A673 (cell line): ENCODE measurements at regions not wholly inside any gene's neighbourhood (a gene's known extent, or its start where the extent isn't known, plus 50 kb on each side); places are given as distances from the start of the nearest gene placed in this dataset.

ENCODE experiments used
- BruUV-seq: library from RNA; stranded (reverse); fragments of 400-500 nt; replicated peaks from 2 replicates; lab custom pipeline; 2021; lab: Mats Ljungman, UMichigan
- CTCF ChIA-PET: fragments of 300-600 bp; sonication (Branson Sonifier 250); formaldehyde crosslinking; loops from one replicate; lab custom pipeline; 2022; ENCODE audit warnings: antibody characterized with exemption; lab: Charles Lee
- POLR2A ChIA-PET: fragments of 300-600 bp; sonication (Branson Sonifier 250); formaldehyde crosslinking; loops from one replicate; lab custom pipeline; 2022; ENCODE audit warnings: antibody characterized with exemption; ENCODE audit not compliant: low non-redundant PET; lab: Charles Lee
- DNase-seq: peaks from one replicate; pipeline ENCODE4 v3.0.0-alpha.2; 2015; ENCODE audit warnings: low spot score
- H3K27ac ChIP-seq: fragments of 200-600 bp; sonication (generic); 2 replicates; pipeline ENCODE4 v1.5.1; 2016; ENCODE audit warnings: mixed run types, low read depth, mild to moderate bottlenecking, mixed read lengths, antibody characterized with exemption, low read length; ENCODE audit not compliant: poor library complexity, severe bottlenecking
- H3K27me3 ChIP-seq: fragments of 200-600 bp; sonication (generic); replicated peaks from 2 replicates; pipeline ENCODE4 v1.6.1; 2017; ENCODE audit warnings: mixed run types, low read depth, mild to moderate bottlenecking, mixed read lengths, antibody characterized with exemption, low read length; ENCODE audit not compliant: insufficient read depth, poor library complexity
- H3K36me3 ChIP-seq: fragments of 200-600 bp; sonication (generic); 2 replicates; pipeline ENCODE4 v1.6.1; 2016; ENCODE audit warnings: mixed run types, mild to moderate bottlenecking, mixed read lengths, antibody characterized with exemption, low read length; ENCODE audit not compliant: insufficient read depth, poor library complexity, severe bottlenecking
- H3K4me1 ChIP-seq: fragments of 200-600 bp; sonication (generic); 2 replicates; pipeline ENCODE4 v1.6.1; 2017; ENCODE audit warnings: mixed run types, mild to moderate bottlenecking, mixed read lengths, antibody characterized with exemption, low read length; ENCODE audit not compliant: insufficient read depth, poor library complexity, severe bottlenecking
- H3K4me3 ChIP-seq: fragments of 200-600 bp; sonication (generic); 2 replicates; pipeline ENCODE4 v1.5.1; 2016; ENCODE audit warnings: low read depth, mixed run types, mild to moderate bottlenecking, mixed read lengths, low read length; ENCODE audit not compliant: poor library complexity, severe bottlenecking
- H3K9me3 ChIP-seq: fragments of 200-600 bp; sonication (generic); 2 replicates; pipeline ENCODE4 v1.6.1; 2016; ENCODE audit warnings: mixed run types, low read depth, mild to moderate bottlenecking, mixed read lengths, antibody characterized with exemption, low read length; ENCODE audit not compliant: poor library complexity, severe bottlenecking
- CTCF ChIP-seq: fragments of 300-800, 200-600 bp; sonication (generic); conservative IDR thresholded peaks from 2 replicates; pipeline ENCODE4 v1.5.1; 2017; ENCODE audit warnings: low read depth, mild to moderate bottlenecking, antibody characterized with exemption, low read length, moderate library complexity, mixed read lengths
- EZH2 ChIP-seq: fragments of 200-600 bp; sonication (generic); IDR thresholded peaks from 2 replicates; pipeline ENCODE4 v1.6.1; 2017; ENCODE audit warnings: borderline replicate concordance, low read depth, mild to moderate bottlenecking, mixed read lengths, antibody characterized with exemption, low read length; ENCODE audit not compliant: poor library complexity, severe bottlenecking
- intact Hi-C: fragments of 100-400 bp; cut with micrococcal nuclease; formaldehyde crosslinking; loops from one replicate; pipeline ENCODE4 v1.10.0; 2022; ENCODE audit not compliant: unreplicated experiment

- no peak for TF ChIP-seq EZH2
- TF ChIP-seq CTCF: no peak
- no TSS peak for BruUV-seq
- no peaks in the 10 kb centered on the region for H3K4me1 ChIP-seq
- no peak overlapping the region for H3K27ac ChIP-seq
- H3K27me3 ChIP-seq: peaks cover 41% of the 10 kb centered on the region
- no peak for DNase-seq
- no peaks in the 10 kb centered on the region for H3K9me3 ChIP-seq
- POLR2A ChIA-PET: no interaction called here
- CTCF ChIA-PET: no interaction called here
- intact Hi-C loops: no loop called here
- no peaks in the 10 kb centered on the region for H3K36me3 ChIP-seq
- no peak overlapping the region for H3K4me3 ChIP-seq
These were observed 883.3 kb downstream of the TRIML1 start for GRCh38 chr4:189022440-189023035.

DNA sequence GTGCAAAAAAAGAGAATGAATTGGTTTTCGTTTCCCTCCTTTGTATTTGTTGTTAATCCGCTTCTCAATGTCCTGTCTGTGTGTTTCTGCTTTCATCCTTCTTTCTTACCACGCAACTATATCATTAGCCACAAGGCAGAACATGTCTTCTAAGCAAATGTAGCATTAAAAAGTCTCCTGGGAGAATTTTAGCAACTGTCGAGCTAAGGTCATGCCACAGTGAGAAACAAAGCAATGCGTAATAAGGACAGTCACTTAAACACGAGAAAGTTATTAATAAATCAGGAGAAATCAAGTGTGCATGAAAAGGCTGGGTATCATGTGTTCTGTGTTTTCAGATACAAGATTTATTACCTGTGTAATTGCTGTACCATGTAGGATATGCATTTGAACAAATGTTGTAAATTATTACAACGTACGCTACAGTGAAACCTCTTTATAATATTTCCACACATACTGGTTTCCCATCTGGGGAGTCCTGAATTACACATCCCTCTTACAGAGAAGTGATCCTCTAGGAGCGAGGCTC, 890.8 kb downstream of the TRIML1 start:
- BruUV-seq: no TSS peak
- peaks cover 65% of the 10 kb centered on the region for H3K27me3 ChIP-seq
- no peaks in the 10 kb centered on the region for H3K36me3 ChIP-seq
- no peaks in the 10 kb centered on the region for H3K4me1 ChIP-seq
- no peak overlapping the region for H3K4me3 ChIP-seq
- POLR2A ChIA-PET: no interaction called here
- no peaks in the 10 kb centered on the region for H3K9me3 ChIP-seq
- TF ChIP-seq CTCF: no peak
- no peak overlapping the region for H3K27ac ChIP-seq
- no peak for DNase-seq
- CTCF ChIA-PET: no interaction called here
- intact Hi-C loops: no loop called here

- H3K36me3 ChIP-seq: no peaks in the 10 kb centered on the region
- DNase-seq: no peak
- ChIA-PET POLR2A (no interaction called here), CTCF (no interaction called here)
- TF ChIP-seq CTCF (no peak), EZH2 (no peak)
- no peaks in the 10 kb centered on the region for H3K9me3 ChIP-seq
- BruUV-seq: no TSS peak
- intact Hi-C loops: no loop called here
- no peak overlapping the region for H3K4me3 ChIP-seq
- H3K27me3 ChIP-seq: peaks cover 57% of the 10 kb centered on the region
- H3K4me1 ChIP-seq: no peaks in the 10 kb centered on the region
- H3K27ac ChIP-seq: no peak overlapping the region
These were observed 893.5 kb downstream of the TRIML1 start for GRCh38 chr4:189032606-189033338.
